Ishikawa (cell line): ENCODE measurements at regions not wholly inside any gene's neighbourhood (a gene's known extent, or its start where the extent isn't known, plus 50 kb on each side); places are given as distances from the start of the nearest gene placed in this dataset.

Experiments used
- CEBPB ChIP-seq: IDR thresholded peaks from 2 replicates; pipeline ENCODE4 v1.6.1; 2012
- CREB1 ChIP-seq: IDR thresholded peaks from 2 replicates; pipeline ENCODE4 v1.6.1; 2012; ENCODE audit warnings: low read depth
- EGR1 ChIP-seq: IDR thresholded peaks from 2 replicates; pipeline ENCODE4 v1.6.1; 2012
- EP300 ChIP-seq: IDR thresholded peaks from 2 replicates; pipeline ENCODE4 v1.6.1; 2012; ENCODE audit warnings: borderline replicate concordance
- FOXM1 ChIP-seq: IDR thresholded peaks from 2 replicates; pipeline ENCODE4 v1.6.1; 2012; ENCODE audit warnings: low read depth, borderline replicate concordance
- MAX ChIP-seq: IDR thresholded peaks from 2 replicates; pipeline ENCODE4 v1.6.1; 2012
- NFIC ChIP-seq: IDR thresholded peaks from 2 replicates; pipeline ENCODE4 v1.6.1; 2012
- RAD21 ChIP-seq: IDR thresholded peaks from 2 replicates; pipeline ENCODE4 v1.6.1; 2012; ENCODE audit warnings: low read depth
- TAF1 ChIP-seq: IDR thresholded peaks from 2 replicates; pipeline ENCODE4 v1.6.1; 2012; ENCODE audit warnings: low read depth, mild to moderate bottlenecking
- TCF12 ChIP-seq: IDR thresholded peaks from 2 replicates; pipeline ENCODE4 v1.6.1; 2012; ENCODE audit warnings: low read depth
- TEAD4 ChIP-seq: IDR thresholded peaks from 2 replicates; pipeline ENCODE4 v1.6.1; 2012
- YY1 ChIP-seq: IDR thresholded peaks from 2 replicates; pipeline ENCODE4 v1.6.1; 2012; ENCODE audit warnings: low read depth
- ZBTB7A ChIP-seq: IDR thresholded peaks from 2 replicates; pipeline ENCODE4 v1.6.1; 2012; ENCODE audit warnings: low read depth
- TF ChIP-seq, protein P1 (sequence below): IDR thresholded peaks from 2 replicates; pipeline ENCODE4 v1.6.1; 2012
- TF ChIP-seq, protein P2 (sequence below): IDR thresholded peaks from 2 replicates; pipeline ENCODE4 v1.6.1; 2012; ENCODE audit warnings: low read depth, mild to moderate bottlenecking

DNA sequence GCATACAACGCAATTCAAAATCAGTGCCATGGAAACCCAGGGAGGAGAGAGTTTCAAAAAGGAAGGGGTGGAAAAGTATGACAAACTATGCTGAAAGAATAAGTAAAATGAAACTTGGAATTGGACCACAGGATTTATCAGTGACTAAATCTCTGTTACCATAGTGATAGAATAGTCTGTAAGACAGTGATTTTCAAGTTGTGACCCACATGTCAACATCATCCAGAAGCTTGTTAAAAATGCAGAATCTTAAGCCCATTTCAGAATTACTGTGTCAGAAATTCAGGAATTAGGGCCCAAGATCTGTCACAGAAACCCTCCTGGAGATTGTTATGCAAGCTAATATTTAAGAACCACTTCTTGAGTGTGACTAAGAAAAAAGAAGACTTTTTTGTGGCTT lies 417.7 kb upstream of the JAG1 start:
- TF ChIP-seq CEBPB (no peak), FOXM1 (no peak), MAX (no peak), EGR1 (no peak), YY1 (no peak), EP300 (no peak), TAF1 (no peak), ZBTB7A (no peak), TEAD4 (no peak), NFIC (no peak), RAD21 (no peak), CREB1 (no peak), TCF12 (no peak)
- TF ChIP-seq, protein P1, sequence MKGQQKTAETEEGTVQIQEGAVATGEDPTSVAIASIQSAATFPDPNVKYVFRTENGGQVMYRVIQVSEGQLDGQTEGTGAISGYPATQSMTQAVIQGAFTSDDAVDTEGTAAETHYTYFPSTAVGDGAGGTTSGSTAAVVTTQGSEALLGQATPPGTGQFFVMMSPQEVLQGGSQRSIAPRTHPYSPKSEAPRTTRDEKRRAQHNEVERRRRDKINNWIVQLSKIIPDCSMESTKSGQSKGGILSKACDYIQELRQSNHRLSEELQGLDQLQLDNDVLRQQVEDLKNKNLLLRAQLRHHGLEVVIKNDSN: no peak
- TF ChIP-seq, protein P2, sequence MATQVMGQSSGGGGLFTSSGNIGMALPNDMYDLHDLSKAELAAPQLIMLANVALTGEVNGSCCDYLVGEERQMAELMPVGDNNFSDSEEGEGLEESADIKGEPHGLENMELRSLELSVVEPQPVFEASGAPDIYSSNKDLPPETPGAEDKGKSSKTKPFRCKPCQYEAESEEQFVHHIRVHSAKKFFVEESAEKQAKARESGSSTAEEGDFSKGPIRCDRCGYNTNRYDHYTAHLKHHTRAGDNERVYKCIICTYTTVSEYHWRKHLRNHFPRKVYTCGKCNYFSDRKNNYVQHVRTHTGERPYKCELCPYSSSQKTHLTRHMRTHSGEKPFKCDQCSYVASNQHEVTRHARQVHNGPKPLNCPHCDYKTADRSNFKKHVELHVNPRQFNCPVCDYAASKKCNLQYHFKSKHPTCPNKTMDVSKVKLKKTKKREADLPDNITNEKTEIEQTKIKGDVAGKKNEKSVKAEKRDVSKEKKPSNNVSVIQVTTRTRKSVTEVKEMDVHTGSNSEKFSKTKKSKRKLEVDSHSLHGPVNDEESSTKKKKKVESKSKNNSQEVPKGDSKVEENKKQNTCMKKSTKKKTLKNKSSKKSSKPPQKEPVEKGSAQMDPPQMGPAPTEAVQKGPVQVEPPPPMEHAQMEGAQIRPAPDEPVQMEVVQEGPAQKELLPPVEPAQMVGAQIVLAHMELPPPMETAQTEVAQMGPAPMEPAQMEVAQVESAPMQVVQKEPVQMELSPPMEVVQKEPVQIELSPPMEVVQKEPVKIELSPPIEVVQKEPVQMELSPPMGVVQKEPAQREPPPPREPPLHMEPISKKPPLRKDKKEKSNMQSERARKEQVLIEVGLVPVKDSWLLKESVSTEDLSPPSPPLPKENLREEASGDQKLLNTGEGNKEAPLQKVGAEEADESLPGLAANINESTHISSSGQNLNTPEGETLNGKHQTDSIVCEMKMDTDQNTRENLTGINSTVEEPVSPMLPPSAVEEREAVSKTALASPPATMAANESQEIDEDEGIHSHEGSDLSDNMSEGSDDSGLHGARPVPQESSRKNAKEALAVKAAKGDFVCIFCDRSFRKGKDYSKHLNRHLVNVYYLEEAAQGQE: no peak

DNA sequence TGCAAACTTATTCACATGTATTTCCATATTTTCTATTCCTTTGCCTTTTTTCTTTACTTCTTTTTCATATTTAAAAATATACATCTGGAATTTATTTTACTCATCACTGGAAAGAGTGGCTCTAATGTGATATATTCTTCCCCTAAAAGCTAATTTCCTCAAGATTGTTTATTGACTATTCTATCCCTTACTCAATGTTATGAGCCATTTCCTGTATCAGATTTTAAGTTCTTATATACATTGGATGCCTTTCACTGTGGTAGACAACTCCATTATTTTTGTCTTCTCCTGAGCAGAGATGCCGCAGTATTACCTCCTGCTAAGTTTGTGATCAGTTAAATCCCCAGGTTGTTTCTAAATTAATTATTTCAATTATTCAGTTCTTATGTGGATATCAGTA lies 418.4 kb upstream of the JAG1 start:
- TF ChIP-seq RAD21 (no peak), EP300 (no peak), EGR1 (no peak), MAX (no peak), FOXM1 (no peak), YY1 (no peak), CREB1 (no peak), TEAD4 (no peak), NFIC (no peak), TAF1 (no peak), TCF12 (no peak)
- TF ChIP-seq, protein P2: no peak
- TF ChIP-seq, protein P1: no peak

- TF ChIP-seq ZBTB7A (no peak), TAF1 (no peak), FOXM1 (no peak), CEBPB (no peak), EGR1 (no peak), TCF12 (no peak), CREB1 (no peak), YY1 (no peak), NFIC (no peak), EP300 (no peak), TEAD4 (no peak), RAD21 (no peak)
- TF ChIP-seq, protein P1: no peak
- TF ChIP-seq, protein P2: no peak
These were observed 420.4 kb upstream of the JAG1 start for GRCh38 chr20:11094196-11094595.

- no peak for TF ChIP-seq RAD21
- no peak for TF ChIP-seq EGR1
These were observed 420.9 kb upstream of the JAG1 start for GRCh38 chr20:11094711-11095110.

GRCh38 chr20:11098888-11099287 lies 425.1 kb upstream of the JAG1 start:
- TF ChIP-seq CEBPB (no peak), RAD21 (peak; percentile 53)
